Glomerular endothelial cell (primary cell): ENCODE measurements at regions not wholly inside any gene's neighbourhood (a gene's known extent, or its start where the extent isn't known, plus 50 kb on each side); places are given as distances from the start of the nearest gene placed in this dataset.
"Not testable (repeated sequence)": the region's sequence is repeated elsewhere in the genome, so short reads cannot be mapped to it uniquely, and the experiment has no call there.

ENCODE experiments used
- DNase-seq: peaks from one replicate; pipeline ENCODE4 v3.0.0-alpha.2; 2011; ENCODE audit warnings: low read depth, low spot score; ENCODE audit errors: extremely low read depth

DNA sequence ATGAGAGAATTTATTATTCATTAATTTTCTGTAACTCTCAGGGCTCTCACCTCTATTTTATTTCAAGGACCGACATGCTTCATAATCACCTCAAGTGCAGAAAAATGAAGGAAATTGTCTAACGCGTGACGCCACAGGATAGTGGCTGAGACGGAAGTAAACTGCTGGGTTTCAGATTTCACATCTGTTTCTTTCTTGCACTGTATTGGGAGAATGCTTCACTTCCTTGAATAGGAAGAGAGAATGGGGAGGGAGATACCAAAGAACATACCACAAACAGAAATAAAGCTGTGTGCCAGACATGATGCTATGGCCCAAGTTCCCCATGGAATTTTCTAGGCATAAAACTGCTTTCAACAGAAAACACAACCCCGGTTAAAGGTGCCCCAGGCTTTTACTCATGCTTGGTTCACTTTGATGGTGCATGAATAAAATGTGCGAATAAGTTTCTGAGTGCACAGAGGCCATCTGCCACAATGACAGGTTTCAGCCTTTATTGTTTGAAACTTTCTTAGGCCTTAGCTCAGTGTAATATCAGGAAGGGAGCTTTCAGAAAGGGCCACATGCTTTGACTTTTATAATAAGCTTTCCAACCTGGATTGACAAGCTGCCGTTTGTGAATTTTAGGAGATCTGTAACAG is 1116.4 kb downstream of the SOCS6 start:
- no peak for DNase-seq

GRCh38 chr18:71403501-71403900 is 1114.7 kb downstream of the SOCS6 start:
- DNase-seq: no peak

DNA sequence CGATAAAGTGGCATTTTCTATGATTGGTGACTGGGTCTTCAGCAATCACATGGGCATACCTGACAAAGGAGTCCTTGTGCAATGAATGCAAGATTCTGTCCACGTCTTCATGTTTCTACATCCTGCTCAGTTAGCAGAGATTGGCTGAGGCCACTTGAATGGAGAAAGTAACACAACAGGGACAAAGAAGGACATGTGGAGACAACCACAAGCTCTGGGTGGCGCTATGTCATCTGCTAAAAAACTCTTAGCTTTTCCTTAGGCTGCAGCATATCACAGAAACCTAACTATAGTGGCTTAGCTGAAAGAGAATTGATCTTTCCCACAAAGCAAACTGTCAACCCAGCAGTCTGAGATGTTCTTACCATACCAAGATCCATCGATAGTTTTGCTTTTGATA is 1109.7 kb downstream of the SOCS6 start:
- DNase-seq: peak; percentile 7

GRCh38 chr18:71388148-71388547 is 1099.3 kb downstream of the SOCS6 start:
- DNase-seq: no peak

GRCh38 chr18:71374294-71375000 is 1085.6 kb downstream of the SOCS6 start:
- DNase-seq: no peak

DNA sequence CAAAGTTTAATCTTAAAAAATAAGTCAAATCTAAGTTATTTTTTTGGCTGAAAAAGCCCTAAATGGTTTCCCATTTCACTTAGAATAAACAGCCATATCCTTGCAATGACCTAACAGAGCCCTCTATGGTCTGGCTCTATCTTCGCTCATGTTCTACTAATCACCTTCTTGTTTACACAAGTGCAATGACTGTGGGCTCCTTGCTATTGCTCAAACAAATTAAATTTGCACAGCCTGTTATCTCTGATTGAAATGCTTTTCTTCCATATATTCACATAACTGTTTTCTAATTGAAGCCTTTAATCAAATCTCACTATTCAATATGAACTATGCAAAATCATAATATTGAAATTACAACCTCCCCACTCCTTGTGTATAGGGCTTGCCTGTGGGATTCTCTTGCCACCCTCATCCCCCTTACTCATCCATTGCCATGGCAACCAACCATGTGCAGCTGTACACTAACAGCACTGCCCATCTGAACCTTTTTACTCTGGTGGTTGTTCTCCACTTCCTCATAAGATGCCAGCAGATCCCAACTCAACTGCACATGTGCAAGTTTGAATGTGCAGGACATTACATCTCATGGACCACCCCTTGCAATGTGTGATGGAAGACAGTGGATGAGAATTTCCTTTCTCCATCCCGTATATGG is 1083.2 kb downstream of the SOCS6 start:
- no peak for DNase-seq

- no peak for DNase-seq
Measured at GRCh38 chr18:71370671-71371445, 1082.0 kb downstream of the SOCS6 start.

DNA sequence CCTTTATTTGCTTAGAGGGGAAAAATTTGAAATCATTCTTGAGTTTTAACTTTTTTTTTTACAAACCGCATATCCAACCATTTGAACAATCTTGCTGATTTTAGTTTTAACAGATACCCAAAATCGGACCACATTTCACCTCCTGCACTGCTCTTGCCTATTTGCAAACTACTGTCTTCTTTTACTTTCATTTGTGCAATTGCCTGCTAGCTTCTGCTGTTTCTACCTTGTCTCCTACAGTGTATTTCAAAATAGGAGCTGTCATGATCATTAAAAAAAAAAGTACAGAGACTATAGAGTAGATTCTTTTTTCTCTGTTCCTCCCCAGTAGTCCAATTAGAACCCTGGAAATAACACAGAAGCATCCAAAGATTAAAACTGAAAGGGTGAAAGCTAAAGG is 1081.2 kb downstream of the SOCS6 start:
- DNase-seq: no peak

DNA sequence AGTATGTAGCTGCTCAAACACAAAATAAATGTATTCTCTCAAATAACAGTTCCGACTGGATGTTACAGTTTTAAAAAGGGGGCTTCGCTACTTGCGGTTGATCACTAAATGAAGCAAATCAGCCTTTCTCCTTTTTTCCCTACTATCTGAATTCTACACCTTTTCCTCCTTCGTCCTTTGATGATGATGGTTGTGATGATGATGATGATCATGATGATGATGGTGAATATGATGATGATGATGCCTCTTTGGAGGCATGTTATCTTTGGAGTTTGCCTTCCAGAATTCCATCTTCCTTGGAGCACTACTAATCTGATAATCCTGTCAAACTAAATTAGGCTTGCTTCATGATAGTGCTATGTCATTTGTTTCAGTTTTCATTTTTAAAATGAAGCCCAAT is 1073.3 kb downstream of the SOCS6 start:
- DNase-seq: no peak

DNA sequence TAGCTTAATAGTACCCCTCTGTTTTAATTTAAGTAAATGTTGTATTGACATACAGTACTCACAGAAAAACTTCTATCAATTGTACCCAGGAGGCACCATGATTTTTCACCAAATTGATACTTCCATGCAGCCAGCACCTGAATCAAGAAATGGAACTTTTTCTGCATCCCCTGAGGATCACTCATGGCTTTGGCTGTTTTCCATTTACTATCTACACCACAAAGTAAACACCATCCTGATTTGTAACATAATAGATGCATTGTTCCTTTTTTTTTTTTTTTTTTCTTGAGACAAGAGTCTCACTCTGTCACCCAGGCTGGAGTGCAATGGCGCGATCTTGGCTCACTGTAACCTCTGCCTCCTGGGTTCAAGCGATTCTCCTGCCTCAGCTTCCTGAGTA is 1066.8 kb downstream of the SOCS6 start:
- not testable (repeated sequence) for DNase-seq

- DNase-seq: no peak
Measured at GRCh38 chr18:71352618-71353017, 1063.8 kb downstream of the SOCS6 start.

DNA sequence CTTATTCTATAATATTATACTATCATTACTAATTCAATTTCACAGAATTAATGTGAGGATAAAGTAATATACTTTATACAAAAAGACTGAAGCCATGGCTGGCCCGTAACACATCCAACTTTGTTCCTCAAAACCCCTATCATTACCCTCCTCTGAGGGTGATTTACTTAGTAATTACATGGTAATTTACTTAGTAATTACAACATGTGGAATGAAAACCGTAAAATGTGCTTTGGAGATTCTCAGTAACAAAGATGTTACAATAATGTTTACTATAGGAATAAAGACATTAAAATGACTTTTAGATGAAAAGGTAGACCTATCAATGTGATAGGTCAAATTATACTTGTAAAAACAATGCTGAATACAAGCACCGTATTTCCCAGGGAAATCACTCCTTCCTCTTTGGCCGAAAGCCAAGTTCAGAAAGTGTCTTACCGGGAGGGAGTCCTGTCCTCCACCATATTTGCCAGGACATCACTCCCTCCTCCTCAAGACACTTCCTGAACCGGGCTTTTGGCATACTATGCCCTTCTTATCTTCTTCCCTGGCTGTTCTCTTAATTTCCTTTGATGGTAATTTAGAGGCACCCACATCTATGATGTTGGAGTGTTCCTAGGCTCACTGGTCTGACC is 1047.8 kb downstream of the SOCS6 start:
- DNase-seq: no peak

DNA sequence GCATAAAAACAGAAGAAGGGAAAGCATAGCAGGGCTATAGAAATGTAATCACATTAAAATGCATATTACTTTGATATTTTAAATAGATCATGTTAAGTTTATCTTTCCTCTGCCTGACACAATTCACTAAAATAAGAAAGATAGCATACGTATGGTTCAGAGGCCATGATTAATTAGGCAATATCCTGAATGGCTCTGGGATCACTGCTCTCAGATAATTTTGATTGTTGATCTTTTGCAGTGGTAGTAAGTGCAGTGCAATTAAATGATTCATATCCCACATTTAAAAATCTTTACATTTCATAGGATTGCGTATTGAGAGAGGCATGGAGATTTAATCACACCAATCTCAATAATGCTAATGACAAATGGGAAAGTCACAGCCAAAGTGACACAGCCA is 1040.7 kb downstream of the SOCS6 start:
- no peak for DNase-seq

- no peak for DNase-seq
Measured at GRCh38 chr18:71329114-71329513, 1040.3 kb downstream of the SOCS6 start.

DNA sequence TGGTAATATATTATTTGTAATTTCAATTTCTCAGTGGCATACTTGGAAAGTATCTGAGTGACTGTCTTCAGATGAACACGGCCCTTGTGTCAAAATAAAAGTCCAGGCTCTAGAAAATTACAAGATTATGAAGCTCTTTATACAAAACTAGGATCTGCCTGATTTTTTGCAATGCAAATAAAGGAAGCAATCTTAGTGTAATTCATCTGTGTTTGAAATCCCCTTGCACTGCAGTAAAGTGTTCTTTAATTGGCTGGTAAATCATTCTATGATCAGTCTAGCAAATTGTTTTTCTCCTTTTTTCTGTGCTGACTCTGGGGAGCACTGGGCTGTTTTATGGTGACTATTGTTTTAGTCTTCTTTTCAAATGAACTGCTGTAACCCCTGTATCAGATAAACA is 1039.0 kb downstream of the SOCS6 start:
- no peak for DNase-seq

DNA sequence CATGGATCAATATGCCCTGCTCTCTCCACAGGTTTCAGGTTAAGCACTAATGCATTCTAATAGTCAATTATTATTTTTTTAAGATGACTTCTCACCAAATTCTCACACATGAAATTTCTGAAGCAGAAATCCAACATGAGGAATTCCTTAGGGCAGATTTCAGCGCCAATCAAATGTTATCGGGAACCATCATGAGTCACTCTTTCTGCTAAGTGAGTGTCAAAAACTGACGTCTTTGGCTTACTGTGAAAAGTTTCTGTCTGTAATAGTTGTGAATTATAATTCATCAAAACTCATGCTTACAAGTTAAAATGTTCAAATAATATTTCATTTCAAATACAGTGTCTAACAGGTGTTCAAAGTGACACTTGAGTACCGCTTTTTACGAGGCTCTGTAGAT is 1038.6 kb downstream of the SOCS6 start:
- DNase-seq: no peak

DNA sequence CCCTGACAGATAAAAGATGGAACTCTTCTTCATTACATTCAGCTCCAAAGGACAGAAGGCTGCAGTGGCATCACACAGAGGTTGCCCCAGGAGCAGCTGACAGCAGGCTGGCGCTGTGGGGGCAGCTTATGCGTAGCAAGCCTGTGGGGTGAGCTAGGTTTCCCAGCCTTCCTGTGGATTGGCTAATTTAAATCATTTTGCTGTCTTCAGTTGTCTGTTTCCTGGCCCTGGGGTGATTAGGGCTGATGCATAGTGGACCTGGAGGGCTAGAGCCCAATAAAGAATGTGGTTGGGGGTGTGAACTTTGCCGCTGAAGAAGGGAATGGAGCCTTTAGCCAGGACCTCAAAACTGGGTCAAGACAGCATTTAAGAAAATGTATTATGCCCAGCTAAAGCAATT is 1038.0 kb downstream of the SOCS6 start:
- no peak for DNase-seq

GRCh38 chr18:71324356-71324755 is 1035.5 kb downstream of the SOCS6 start:
- DNase-seq: no peak

DNA sequence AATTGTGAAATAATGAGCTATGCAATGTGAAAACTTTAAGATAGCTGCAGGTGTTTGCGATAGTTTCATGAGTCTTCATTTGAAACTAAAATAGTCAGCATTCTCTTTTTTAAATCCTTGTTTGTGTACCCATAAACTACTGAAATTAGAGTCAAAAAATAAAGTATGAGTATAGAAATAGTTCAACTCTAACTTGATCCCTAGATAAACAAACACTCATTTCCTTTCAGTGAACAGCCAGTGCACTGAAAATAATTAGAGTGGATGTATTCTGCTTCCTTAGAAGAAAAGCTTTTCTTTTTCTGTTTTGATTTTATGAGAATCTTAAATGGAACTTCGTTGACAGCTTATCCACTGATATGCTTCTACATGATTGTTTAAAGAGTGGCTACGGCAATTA is 1033.4 kb downstream of the SOCS6 start:
- DNase-seq: no peak

GRCh38 chr18:71321319-71321718 is 1032.5 kb downstream of the SOCS6 start:
- DNase-seq: no peak

- no peak for DNase-seq
Measured at GRCh38 chr18:71304856-71305255, 1016.0 kb downstream of the SOCS6 start.
